M059J (cell line): ENCODE measurements at regions not wholly inside any gene's neighbourhood (a gene's known extent, or its start where the extent isn't known, plus 50 kb on each side); places are given as distances from the start of the nearest gene placed in this dataset.

Experiments
- DNase-seq: peaks from one replicate; pipeline ENCODE4 v3.0.0-alpha.2; 2012; ENCODE audit warnings: low read depth

GRCh38 chr18:44586782-44587524 is 93.7 kb upstream of the SETBP1 start:
- DNase-seq: no peak

- peak; percentile 54 for DNase-seq
Observed at GRCh38 chr18:44588508-44588907, 92.2 kb upstream of the SETBP1 start.

DNA sequence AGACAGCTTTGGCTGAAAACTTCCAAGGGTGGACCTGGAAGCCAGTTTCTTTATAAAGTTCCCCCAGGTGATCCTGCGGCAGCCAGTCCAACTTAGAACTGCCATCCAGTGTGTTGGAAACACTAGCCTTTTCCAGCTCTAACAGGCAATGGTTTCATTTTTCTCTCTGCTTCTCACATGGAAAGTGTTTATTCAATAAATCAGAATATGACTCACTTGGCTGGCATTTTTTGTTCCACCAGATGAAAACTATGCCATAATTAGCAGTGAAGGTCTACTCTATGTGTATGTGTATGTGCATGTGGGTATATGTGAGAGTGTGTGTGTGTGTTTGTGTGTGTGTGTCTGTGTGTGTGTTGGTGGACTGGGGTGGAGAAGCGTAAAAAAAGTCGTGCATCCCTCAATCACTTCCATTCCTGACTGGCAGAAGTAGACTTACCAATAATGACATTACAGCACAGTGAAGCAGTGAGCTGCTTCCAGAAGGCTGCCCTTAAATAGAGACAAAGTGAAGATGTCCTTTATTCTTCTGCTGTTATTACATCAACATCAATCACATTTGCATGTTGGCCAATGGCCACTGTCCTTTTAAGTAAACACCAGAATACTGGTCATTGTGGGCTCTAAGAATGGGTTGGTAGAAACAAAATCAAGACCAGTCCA is 90.9 kb upstream of the SETBP1 start:
- peak; percentile 92 for DNase-seq

GRCh38 chr18:44590956-44591670 is 89.6 kb upstream of the SETBP1 start:
- DNase-seq: no peak

- peak; percentile 79 for DNase-seq
Observed at GRCh38 chr18:44592639-44593038, 88.0 kb upstream of the SETBP1 start.

DNA sequence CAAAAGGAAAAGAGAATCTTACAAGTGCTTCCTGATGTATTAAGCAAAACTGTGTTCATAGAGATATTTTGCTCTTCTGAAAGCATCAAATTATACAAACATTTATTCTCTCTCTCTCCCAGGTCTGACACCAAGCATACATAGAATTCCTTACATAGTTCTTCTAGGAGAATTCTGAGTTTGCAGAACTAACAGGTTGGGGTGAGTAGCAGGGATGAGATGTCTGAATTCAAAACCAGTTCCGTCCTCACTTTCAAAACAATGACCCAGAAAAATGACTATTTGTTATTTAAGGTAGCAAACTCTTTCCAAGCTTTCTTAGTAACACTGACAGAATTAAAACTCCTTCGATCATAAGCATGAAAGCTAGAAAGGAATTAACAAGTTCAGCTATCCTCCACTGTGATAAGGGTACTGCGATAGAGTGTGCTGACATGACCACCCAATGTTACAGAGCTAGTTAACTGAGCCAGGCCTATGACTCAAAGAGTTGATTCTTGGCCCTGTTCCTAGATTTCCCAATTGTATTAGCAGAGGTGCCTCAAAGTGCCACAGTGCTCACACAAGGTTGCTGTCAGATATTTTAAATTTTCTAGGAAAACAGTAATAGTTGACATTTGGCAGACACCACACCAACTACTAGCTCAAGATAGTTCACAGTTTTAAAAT is 85.8 kb upstream of the SETBP1 start:
- peak; percentile 88 for DNase-seq

DNA sequence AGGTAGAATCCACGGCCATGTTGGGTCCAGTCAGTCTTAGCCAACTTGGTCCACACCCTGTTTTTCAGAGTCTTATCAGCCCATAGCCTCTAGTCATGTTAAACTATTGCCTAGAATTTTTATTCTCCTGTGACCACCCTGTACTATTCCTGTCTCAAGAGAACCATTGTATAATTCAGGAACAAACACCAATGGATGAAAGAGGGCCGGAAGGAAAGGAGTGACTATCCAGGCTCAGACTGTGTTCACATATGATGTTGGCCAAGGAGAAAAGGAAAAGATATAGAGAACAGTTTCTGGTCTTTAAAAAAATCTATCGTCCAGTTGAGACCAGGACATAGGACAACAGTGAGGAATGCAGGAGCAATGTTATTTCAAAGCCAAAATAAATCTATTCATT is 82.9 kb upstream of the SETBP1 start:
- no peak for DNase-seq

GRCh38 chr18:44598514-44598913 is 82.2 kb upstream of the SETBP1 start:
- no peak for DNase-seq

DNA sequence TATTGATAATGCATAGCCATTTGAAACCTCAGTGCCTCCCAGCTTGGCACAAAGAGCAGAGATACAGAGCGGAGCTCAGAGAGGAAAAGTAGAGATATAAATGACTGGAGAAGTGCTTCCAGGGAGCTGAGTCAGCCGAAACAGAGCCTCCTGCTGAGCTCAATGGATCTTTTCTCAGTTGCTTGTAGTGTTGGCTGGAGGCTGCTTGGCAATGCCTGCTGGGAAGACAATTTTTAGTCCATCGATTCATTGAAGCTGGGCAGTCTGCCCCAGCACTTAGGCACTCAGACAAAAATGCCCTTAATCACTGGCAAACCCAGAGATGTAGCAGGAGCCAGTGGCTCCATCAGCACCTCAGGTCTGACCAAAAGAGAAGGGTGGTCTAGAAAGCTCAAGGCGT is 81.3 kb upstream of the SETBP1 start:
- peak; percentile 67 for DNase-seq

GRCh38 chr18:44601447-44601846 is 79.2 kb upstream of the SETBP1 start:
- DNase-seq: peak; percentile 96

GRCh38 chr18:44602380-44602779 is 78.3 kb upstream of the SETBP1 start:
- peak; percentile 92 for DNase-seq

GRCh38 chr18:44602845-44603244 is 77.8 kb upstream of the SETBP1 start:
- peak; percentile 87 for DNase-seq

DNA sequence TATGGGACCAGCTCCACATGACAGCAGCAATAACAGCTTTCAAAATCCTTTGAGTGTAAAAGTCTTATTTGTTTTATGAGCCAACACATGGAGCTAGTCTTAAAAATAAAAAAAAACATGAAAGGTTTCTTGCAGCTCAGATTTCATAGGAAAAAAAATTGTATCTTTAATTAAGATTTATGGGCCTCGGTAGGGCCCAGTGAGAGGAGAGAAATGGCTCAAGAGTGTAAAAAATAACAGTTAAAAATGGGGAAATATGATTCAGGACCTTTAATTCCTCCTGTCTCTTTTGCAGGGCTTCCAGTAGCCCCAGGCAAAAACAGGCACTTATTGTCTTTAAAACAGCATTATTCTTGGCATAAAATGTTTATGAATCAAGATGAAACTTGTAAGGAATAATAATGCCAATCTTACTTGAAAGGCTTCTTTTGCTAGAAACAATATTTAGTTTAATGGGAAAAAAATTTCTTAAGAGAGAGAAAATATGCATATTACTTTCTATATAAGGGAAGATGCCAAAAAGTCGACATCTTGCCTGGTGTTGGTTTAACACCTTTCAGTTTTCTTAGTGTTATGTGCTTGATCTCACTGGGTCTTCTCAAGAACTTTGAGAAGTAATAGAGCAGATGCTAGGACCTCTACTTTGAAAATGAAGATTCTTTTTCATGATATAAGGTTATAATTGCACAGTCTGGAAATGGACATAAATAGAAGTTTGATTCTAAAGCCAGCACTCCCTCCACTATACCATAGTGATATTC is 71.3 kb upstream of the SETBP1 start:
- peak; percentile 68 for DNase-seq

DNA sequence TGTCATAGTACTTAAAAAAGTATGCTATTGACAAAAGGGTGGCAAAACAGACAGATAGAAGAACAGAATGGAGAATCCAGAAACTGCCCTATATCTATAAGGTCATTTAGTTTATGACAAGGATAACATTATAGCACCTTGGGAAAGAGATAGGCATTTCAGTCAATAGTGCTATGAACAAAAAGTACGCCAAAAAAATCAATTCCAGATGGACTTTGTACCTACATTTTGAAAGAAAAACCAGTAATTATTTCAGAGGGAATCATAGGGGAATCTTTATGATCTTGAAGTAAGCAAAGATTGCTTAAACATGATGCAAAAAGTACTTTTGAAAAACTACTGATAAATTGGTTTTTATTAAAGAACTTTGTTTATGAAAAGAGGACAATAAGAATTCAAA is 59.9 kb upstream of the SETBP1 start:
- DNase-seq: no peak

- DNase-seq: no peak
Observed at GRCh38 chr18:44624052-44624451, 56.6 kb upstream of the SETBP1 start.

GRCh38 chr18:44625386-44625785 is 55.3 kb upstream of the SETBP1 start:
- DNase-seq: no peak

GRCh38 chr18:44626236-44626635 is 54.5 kb upstream of the SETBP1 start:
- DNase-seq: no peak

GRCh38 chr18:44626807-44627206 is 53.9 kb upstream of the SETBP1 start:
- DNase-seq: peak; percentile 51

- DNase-seq: peak; percentile 74
Observed at GRCh38 chr18:44627280-44627679, 53.4 kb upstream of the SETBP1 start.

DNA sequence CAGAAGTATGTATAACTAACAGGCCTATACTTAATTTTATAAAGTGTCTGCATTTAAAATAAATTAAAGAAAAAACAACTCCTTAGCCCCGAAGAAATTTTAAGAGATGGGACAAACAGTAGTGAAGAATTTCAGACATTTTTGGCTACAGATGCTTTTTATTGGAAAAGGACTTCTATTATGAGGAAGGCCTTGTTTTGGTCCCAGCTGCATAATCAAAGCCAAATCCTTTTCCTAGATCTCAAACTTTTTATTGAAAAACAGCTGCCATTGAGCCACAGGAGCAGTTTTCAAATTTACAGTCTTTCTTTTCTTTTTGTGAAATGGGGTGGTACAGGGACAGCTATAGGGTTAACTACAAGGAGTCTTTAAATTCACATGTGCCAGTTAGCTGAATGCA is 51.3 kb upstream of the SETBP1 start:
- DNase-seq: no peak

- DNase-seq: no peak
Observed at GRCh38 chr18:44630118-44630517, 50.6 kb upstream of the SETBP1 start.
